Calu3 (cell line): ENCODE measurements at regions not wholly inside any gene's neighbourhood (a gene's known extent, or its start where the extent isn't known, plus 50 kb on each side); places are given as distances from the start of the nearest gene placed in this dataset.

Experiments
- BruUV-seq: library from RNA; stranded (reverse); fragments of 400-500 nt; replicated peaks from 2 replicates; lab custom pipeline; 2021; lab: Mats Ljungman, UMichigan
- CTCF ChIA-PET: fragments of 300-600 bp; sonication (Branson Sonifier 250); formaldehyde crosslinking; loops from one replicate; lab custom pipeline; 2022; ENCODE audit warnings: antibody characterized with exemption; lab: Charles Lee
- DNase-seq: peaks from one replicate; pipeline ENCODE4 v3.0.0; 2022
- H3K27ac Mint-ChIP-seq: one replicate; pipeline ENCODE4 v1.8.0; 2022; ENCODE audit warnings: mixed read lengths; ENCODE audit not compliant: unreplicated experiment
- H3K27me3 Mint-ChIP-seq: one replicate; pipeline ENCODE4 v1.8.0; 2022; ENCODE audit warnings: mixed read lengths; ENCODE audit not compliant: unreplicated experiment
- H3K36me3 Mint-ChIP-seq: one replicate; pipeline ENCODE4 v1.8.0; 2022; ENCODE audit warnings: mild to moderate bottlenecking, moderate library complexity, mixed read lengths; ENCODE audit not compliant: insufficient read depth, unreplicated experiment
- H3K4me1 Mint-ChIP-seq: one replicate; pipeline ENCODE4 v1.8.0; 2022; ENCODE audit warnings: mild to moderate bottlenecking, low read depth, mixed read lengths; ENCODE audit not compliant: unreplicated experiment
- H3K4me3 Mint-ChIP-seq: one replicate; pipeline ENCODE4 v1.8.0; 2022; ENCODE audit warnings: mild to moderate bottlenecking, low read depth, moderate library complexity, mixed read lengths; ENCODE audit not compliant: unreplicated experiment
- H3K9me3 Mint-ChIP-seq: one replicate; pipeline ENCODE4 v1.8.0; 2022; ENCODE audit warnings: low read depth, mixed read lengths; ENCODE audit not compliant: unreplicated experiment
- CTCF ChIP-seq: fragments of 200-600 bp; IDR thresholded peaks from one replicate; pipeline ENCODE4 v1.8.0; 2022; ENCODE audit warnings: antibody characterized with exemption; ENCODE audit not compliant: unreplicated experiment
- intact Hi-C: fragments of 100-400 bp; cut with micrococcal nuclease; formaldehyde crosslinking; loops from one replicate; pipeline ENCODE4 v1.10.0; 2022; ENCODE audit not compliant: unreplicated experiment

GRCh38 chr15:53884441-53884840 is 93.8 kb upstream of the UNC13C start:
- intact Hi-C loops: no loop called here
- CTCF ChIA-PET: interaction anchor here (1.1 kb wide), 1 partner anchor 9 kb away, joined by 3 read pairs; no protein-coding TSS in a partner anchor
- H3K4me3 Mint-ChIP-seq: no peak overlapping the region
- no peak overlapping the region for H3K27ac Mint-ChIP-seq
- H3K9me3 Mint-ChIP-seq: no peaks in the 10 kb centered on the region
- H3K27me3 Mint-ChIP-seq: no peaks in the 10 kb centered on the region
- no peaks in the 10 kb centered on the region for H3K4me1 Mint-ChIP-seq
- BruUV-seq: no TSS peak
- DNase-seq: no peak
- no peak for TF ChIP-seq CTCF
- no peaks in the 10 kb centered on the region for H3K36me3 Mint-ChIP-seq

- DNase-seq: no peak
- Mint-ChIP-seq H3K4me3 (no peak overlapping the region), H3K27me3 (no peaks in the 10 kb centered on the region), H3K27ac (no peak overlapping the region), H3K9me3 (no peaks in the 10 kb centered on the region), H3K36me3 (no peaks in the 10 kb centered on the region), H3K4me1 (no peaks in the 10 kb centered on the region)
- no peak for TF ChIP-seq CTCF
- intact Hi-C loops: no loop called here
- CTCF ChIA-PET: no interaction called here
- no TSS peak for BruUV-seq
These were observed 95.9 kb upstream of the UNC13C start for GRCh38 chr15:53882311-53882710.

DNA sequence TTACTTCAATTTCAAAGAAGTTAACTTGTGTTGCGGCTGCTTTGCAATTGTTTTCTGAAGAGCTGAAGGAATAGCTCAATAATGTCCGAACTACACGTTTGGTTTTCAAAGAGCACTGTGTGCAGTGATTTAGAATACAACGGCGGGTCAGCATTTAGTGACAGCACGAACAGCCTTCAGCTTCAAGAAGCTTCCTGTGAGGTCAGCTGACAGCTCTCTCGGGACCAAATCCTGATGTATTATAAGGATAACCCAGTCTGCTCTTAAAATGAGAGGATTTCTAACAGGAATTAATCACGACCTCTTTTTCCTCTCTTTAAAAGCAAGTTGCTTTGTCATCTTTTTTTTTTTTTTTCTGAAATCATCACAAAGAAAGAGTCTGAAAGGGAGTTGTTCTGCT is 97.9 kb upstream of the UNC13C start:
- TF ChIP-seq CTCF: no peak
- intact Hi-C loops: no loop called here
- no peak for DNase-seq
- H3K27me3 Mint-ChIP-seq: no peaks in the 10 kb centered on the region
- H3K9me3 Mint-ChIP-seq: no peaks in the 10 kb centered on the region
- H3K27ac Mint-ChIP-seq: no peak overlapping the region
- no peaks in the 10 kb centered on the region for H3K36me3 Mint-ChIP-seq
- CTCF ChIA-PET: interaction anchor here (0.7 kb wide), 1 partner anchor 45 kb away, joined by 5 read pairs; no protein-coding TSS in a partner anchor
- no peak overlapping the region for H3K4me3 Mint-ChIP-seq
- no TSS peak for BruUV-seq
- H3K4me1 Mint-ChIP-seq: no peaks in the 10 kb centered on the region

DNA sequence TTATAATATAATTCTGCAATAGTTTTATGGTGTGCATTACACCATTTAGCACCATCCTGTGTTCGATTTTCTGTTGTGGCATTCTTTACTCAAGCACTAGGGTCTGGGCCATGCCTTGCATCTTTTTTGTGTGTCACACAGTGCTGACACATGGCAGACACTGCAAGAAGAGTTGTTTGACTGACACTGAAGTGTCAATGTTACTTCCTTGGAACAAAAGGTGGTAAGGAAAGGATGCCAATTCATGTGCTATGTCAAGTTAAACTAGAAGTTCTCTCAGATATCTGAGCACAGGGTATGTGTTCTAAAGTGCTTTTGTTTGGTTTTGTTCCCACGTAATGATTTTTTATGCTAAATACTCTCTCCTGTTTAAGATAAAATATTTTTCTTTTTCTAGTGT is 102.5 kb upstream of the UNC13C start:
- Mint-ChIP-seq H3K4me1 (peaks cover 14% of the 10 kb centered on the region), H3K4me3 (no peak overlapping the region), H3K27ac (no peak overlapping the region), H3K27me3 (no peaks in the 10 kb centered on the region), H3K9me3 (peaks cover 7% of the 10 kb centered on the region), H3K36me3 (no peaks in the 10 kb centered on the region)
- DNase-seq: no peak
- no TSS peak for BruUV-seq
- no peak for TF ChIP-seq CTCF
- CTCF ChIA-PET: no interaction called here
- intact Hi-C loops: no loop called here
